Omental fat pad (tissue), 3 donors: ENCODE measurements at regions not wholly inside any gene's neighbourhood (a gene's known extent, or its start where the extent isn't known, plus 50 kb on each side); places are given as distances from the start of the nearest gene placed in this dataset.

Experiments
- ATAC-seq: fragments of 150-250 bp; one replicate; pipeline ENCODE4 v1.9.1; 2016; ENCODE audit warnings: mild to moderate bottlenecking, moderate library complexity; ENCODE audit not compliant: low FRiP score
- DNase-seq: peaks from one replicate; pipeline ENCODE4 v3.0.0-alpha.2; 2019; ENCODE audit warnings: low spot score
- TF ChIP-seq, protein P1 (sequence below), 3 donors: fragments of 450-650 bp; IDR thresholded peaks; one replicate each; pipeline ENCODE4 v1.5.1; 2016 to 2017; ENCODE audit warnings: antibody characterized with exemption in 3 of 3, mild to moderate bottlenecking in 3 of 3, moderate library complexity in 2 of 3

- TF ChIP-seq, protein P1, sequence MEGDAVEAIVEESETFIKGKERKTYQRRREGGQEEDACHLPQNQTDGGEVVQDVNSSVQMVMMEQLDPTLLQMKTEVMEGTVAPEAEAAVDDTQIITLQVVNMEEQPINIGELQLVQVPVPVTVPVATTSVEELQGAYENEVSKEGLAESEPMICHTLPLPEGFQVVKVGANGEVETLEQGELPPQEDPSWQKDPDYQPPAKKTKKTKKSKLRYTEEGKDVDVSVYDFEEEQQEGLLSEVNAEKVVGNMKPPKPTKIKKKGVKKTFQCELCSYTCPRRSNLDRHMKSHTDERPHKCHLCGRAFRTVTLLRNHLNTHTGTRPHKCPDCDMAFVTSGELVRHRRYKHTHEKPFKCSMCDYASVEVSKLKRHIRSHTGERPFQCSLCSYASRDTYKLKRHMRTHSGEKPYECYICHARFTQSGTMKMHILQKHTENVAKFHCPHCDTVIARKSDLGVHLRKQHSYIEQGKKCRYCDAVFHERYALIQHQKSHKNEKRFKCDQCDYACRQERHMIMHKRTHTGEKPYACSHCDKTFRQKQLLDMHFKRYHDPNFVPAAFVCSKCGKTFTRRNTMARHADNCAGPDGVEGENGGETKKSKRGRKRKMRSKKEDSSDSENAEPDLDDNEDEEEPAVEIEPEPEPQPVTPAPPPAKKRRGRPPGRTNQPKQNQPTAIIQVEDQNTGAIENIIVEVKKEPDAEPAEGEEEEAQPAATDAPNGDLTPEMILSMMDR (IDR thresholded peaks at IDR 0.05), result no peak
- ATAC-seq (no peak), DNase-seq (no peak)
Measured at GRCh38 chr9:82234160-82234943, 245.8 kb downstream of the SPATA31D1 start.

GRCh38 chr9:82242285-82242963, 253.9 kb downstream of the SPATA31D1 start:
- DNase-seq (no peak), ATAC-seq (no peak)
- TF ChIP-seq, protein P1 (IDR thresholded peaks at IDR 0.05), result no peak

GRCh38 chr9:82247318-82247717, 258.7 kb downstream of the SPATA31D1 start:
- no peak for DNase-seq
- ATAC-seq, result no peak
- TF ChIP-seq, protein P1 (IDR thresholded peaks at IDR 0.05), result no peak

GRCh38 chr9:82252116-82252515, 263.5 kb downstream of the SPATA31D1 start:
- DNase-seq (no peak), ATAC-seq (no peak)
- TF ChIP-seq, protein P1 (IDR thresholded peaks at IDR 0.05), result no peak

DNA sequence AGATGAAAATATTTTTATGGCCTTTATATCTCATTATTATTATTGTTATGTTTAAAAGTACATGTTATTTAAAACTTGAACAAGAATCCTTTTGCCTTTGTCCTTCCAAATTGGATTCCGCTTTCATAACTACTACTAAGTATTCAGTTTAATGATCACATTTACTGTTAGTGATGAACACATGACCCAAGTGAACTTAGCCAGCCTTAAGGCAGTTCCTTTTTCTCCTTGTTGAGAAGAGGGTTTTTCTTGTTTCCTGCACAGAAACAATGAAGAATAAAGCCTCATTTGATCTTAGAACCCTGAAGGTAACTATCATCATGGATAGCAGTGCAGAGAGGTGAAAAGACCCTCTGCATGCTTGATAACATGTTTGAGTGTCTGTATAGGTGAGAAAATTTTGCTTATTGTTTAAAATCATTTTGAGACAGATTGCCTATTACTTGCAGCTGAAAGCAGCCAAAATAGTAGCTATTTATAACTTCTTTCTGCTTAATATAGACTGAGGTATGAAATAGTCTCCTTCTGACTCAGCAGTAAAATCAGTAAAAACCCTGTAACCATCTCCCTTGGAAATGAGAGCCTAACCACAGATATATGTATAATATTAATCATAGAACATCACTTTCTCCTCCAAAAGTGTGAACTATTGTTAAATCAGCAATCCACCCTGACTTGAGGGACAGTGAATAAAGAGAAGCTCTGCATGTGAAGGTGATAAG, 266.2 kb downstream of the SPATA31D1 start:
- ATAC-seq (no peak), DNase-seq (no peak)
- TF ChIP-seq, protein P1 (IDR thresholded peaks at IDR 0.05), result no peak

- no peak for ATAC-seq
- DNase-seq, result no peak
- TF ChIP-seq, protein P1 (IDR thresholded peaks at IDR 0.05), result no peak
Measured at GRCh38 chr9:82255481-82256176, 267.1 kb downstream of the SPATA31D1 start.
